HG02884 (cell line): ENCODE measurements at regions not wholly inside any gene's neighbourhood (a gene's known extent, or its start where the extent isn't known, plus 50 kb on each side); places are given as distances from the start of the nearest gene placed in this dataset.

Experiments
- ATAC-seq: cut with Tn5 transposase; IDR thresholded peaks from one replicate; pipeline ENCODE4 v1.9.1; 2021; ENCODE audit warnings: mild to moderate bottlenecking, moderate library complexity; ENCODE audit not compliant: unreplicated experiment

GRCh38 chr4:19372390-19372789, 879.3 kb upstream of the SLIT2 start:
- ATAC-seq = no peak

- no peak for ATAC-seq
These were observed 882.9 kb upstream of the SLIT2 start for GRCh38 chr4:19368800-19369199.

GRCh38 chr4:19366916-19367315, 884.8 kb upstream of the SLIT2 start:
- no peak for ATAC-seq

- no peak for ATAC-seq
These were observed 893.7 kb upstream of the SLIT2 start for GRCh38 chr4:19358015-19358414.

- ATAC-seq = no peak
These were observed 902.3 kb upstream of the SLIT2 start for GRCh38 chr4:19349416-19349815.

GRCh38 chr4:19348746-19349145, 903.0 kb upstream of the SLIT2 start:
- ATAC-seq = no peak

- no peak for ATAC-seq
These were observed 905.1 kb upstream of the SLIT2 start for GRCh38 chr4:19346636-19347035.

GRCh38 chr4:19329631-19330030, 922.1 kb upstream of the SLIT2 start:
- ATAC-seq = no peak

GRCh38 chr4:19329077-19329476, 922.6 kb upstream of the SLIT2 start:
- ATAC-seq = no peak

- no peak for ATAC-seq
These were observed 924.3 kb upstream of the SLIT2 start for GRCh38 chr4:19327364-19327763.

- no peak for ATAC-seq
These were observed 927.5 kb upstream of the SLIT2 start for GRCh38 chr4:19324184-19324583.

- ATAC-seq = no peak
These were observed 932.1 kb upstream of the SLIT2 start for GRCh38 chr4:19319607-19320006.

- no peak for ATAC-seq
These were observed 934.3 kb upstream of the SLIT2 start for GRCh38 chr4:19317377-19317776.

- no peak for ATAC-seq
These were observed 937.6 kb upstream of the SLIT2 start for GRCh38 chr4:19314116-19314515.

- ATAC-seq = no peak
These were observed 942.3 kb upstream of the SLIT2 start for GRCh38 chr4:19309378-19309777.

GRCh38 chr4:19304028-19304427, 947.7 kb upstream of the SLIT2 start:
- no peak for ATAC-seq

- ATAC-seq = no peak
These were observed 950.2 kb upstream of the SLIT2 start for GRCh38 chr4:19301527-19301926.

- ATAC-seq = no peak
These were observed 951.5 kb upstream of the SLIT2 start for GRCh38 chr4:19300213-19300612.

GRCh38 chr4:19298998-19299397, 952.7 kb upstream of the SLIT2 start:
- ATAC-seq = no peak

GRCh38 chr4:19293781-19294180, 957.9 kb upstream of the SLIT2 start:
- ATAC-seq = no peak

- no peak for ATAC-seq
These were observed 958.6 kb upstream of the SLIT2 start for GRCh38 chr4:19293080-19293479.

- ATAC-seq = no peak
These were observed 964.8 kb upstream of the SLIT2 start for GRCh38 chr4:19286924-19287323.

- ATAC-seq = no peak
These were observed 966.6 kb upstream of the SLIT2 start for GRCh38 chr4:19285146-19285545.

- no peak for ATAC-seq
These were observed 973.0 kb upstream of the SLIT2 start for GRCh38 chr4:19278665-19279064.
